ENCODE measurements at regions not wholly inside any gene's neighbourhood (a gene's known extent, or its start where the extent isn't known, plus 50 kb on each side); places are given as distances from the start of the nearest gene placed in this dataset.

- Mint-ChIP-seq H3K36me3 (no peaks in the 10 kb centered on the region), H3K4me3 (no peak overlapping the region), H3K27me3 (ENCODE audit: low read depth in 2 of 2) (no peaks in the 10 kb centered on the region), H3K9me3 (peaks cover 0 to 2% of the 10 kb centered on the region in 2 donors), H3K27ac (no peak overlapping the region), H3K4me1 (no peaks in the 10 kb centered on the region)
- Histone ChIP-seq H3K27ac (ENCODE audit: low read length) (no peak overlapping the region), H3K9me3 (ENCODE audit: control insufficient read depth, insufficient read depth, low read length) (no peaks in the 10 kb centered on the region), H3K4me1 (ENCODE audit: control insufficient read depth, insufficient read depth, low read length) (no peaks in the 10 kb centered on the region), H3K36me3 (ENCODE audit: control insufficient read depth, insufficient read depth, low read length) (no peaks in the 10 kb centered on the region), H3K27me3 (ENCODE audit: control insufficient read depth, insufficient read depth, low read length) (no peaks in the 10 kb centered on the region), H3K4me3 (ENCODE audit: low read length) (no peak overlapping the region)
- 96% methylated on average over 3 of the region's 6 CpGs for WGBS (ENCODE audit: insufficient coverage)
- DNase-seq (no peak), ATAC-seq (no peak)
- TF ChIP-seq CTCF (IDR thresholded peaks at IDR 0.05): no peak
- intact Hi-C loops (cut with micrococcal nuclease): no loop called here
These were observed 1118.9 kb upstream of the CELF2 start for GRCh38 chr10:9898633-9899395.

- intact Hi-C loops (cut with micrococcal nuclease): no loop called here
- ATAC-seq (no peak), DNase-seq (no peak)
- Histone ChIP-seq H3K27ac (ENCODE audit: low read length) (no peak overlapping the region), H3K27me3 (ENCODE audit: control insufficient read depth, insufficient read depth, low read length) (no peaks in the 10 kb centered on the region), H3K9me3 (ENCODE audit: control insufficient read depth, insufficient read depth, low read length) (no peaks in the 10 kb centered on the region), H3K4me1 (ENCODE audit: control insufficient read depth, insufficient read depth, low read length) (no peaks in the 10 kb centered on the region), H3K36me3 (ENCODE audit: control insufficient read depth, insufficient read depth, low read length) (no peaks in the 10 kb centered on the region), H3K4me3 (ENCODE audit: low read length) (no peak overlapping the region)
- H3K27ac Mint-ChIP-seq: no peak overlapping the region
- H3K9me3 Mint-ChIP-seq: no peaks in the 10 kb centered on the region
- H3K36me3 Mint-ChIP-seq: no peaks in the 10 kb centered on the region
- no peak overlapping the region for H3K4me3 Mint-ChIP-seq
- H3K4me1 Mint-ChIP-seq: no peaks in the 10 kb centered on the region
- no peak for TF ChIP-seq CTCF (IDR thresholded peaks at IDR 0.05)
- H3K27me3 Mint-ChIP-seq (ENCODE audit: low read depth in 2 of 2): no peaks in the 10 kb centered on the region
These were observed 1116.9 kb upstream of the CELF2 start for GRCh38 chr10:9900751-9901150.

- Histone ChIP-seq H3K27me3 (ENCODE audit: control insufficient read depth, insufficient read depth, low read length) (no peaks in the 10 kb centered on the region), H3K9me3 (ENCODE audit: control insufficient read depth, insufficient read depth, low read length) (no peaks in the 10 kb centered on the region), H3K4me3 (ENCODE audit: low read length) (no peak overlapping the region), H3K27ac (ENCODE audit: low read length) (no peak overlapping the region), H3K4me1 (ENCODE audit: control insufficient read depth, insufficient read depth, low read length) (no peaks in the 10 kb centered on the region), H3K36me3 (ENCODE audit: control insufficient read depth, insufficient read depth, low read length) (no peaks in the 10 kb centered on the region)
- no peaks in the 10 kb centered on the region for H3K27me3 Mint-ChIP-seq (ENCODE audit: low read depth in 2 of 2)
- TF ChIP-seq CTCF (IDR thresholded peaks at IDR 0.05): no peak
- no peak for DNase-seq
- H3K27ac Mint-ChIP-seq: no peak overlapping the region
- intact Hi-C loops (cut with micrococcal nuclease): no loop called here
- ATAC-seq: no peak
- H3K4me1 Mint-ChIP-seq: no peaks in the 10 kb centered on the region
- no CpG with 5 or more reads among the region's 1 CpG for WGBS (ENCODE audit: insufficient coverage)
- H3K4me3 Mint-ChIP-seq: no peak overlapping the region
- H3K36me3 Mint-ChIP-seq: no peaks in the 10 kb centered on the region
- H3K9me3 Mint-ChIP-seq: no peaks in the 10 kb centered on the region
These were observed 1115.7 kb upstream of the CELF2 start for GRCh38 chr10:9901971-9902370.

GRCh38 chr10:9910446-9910845 lies 1107.2 kb upstream of the CELF2 start:
- Histone ChIP-seq H3K4me1 (ENCODE audit: control insufficient read depth, insufficient read depth, low read length) (no peaks in the 10 kb centered on the region), H3K27me3 (ENCODE audit: control insufficient read depth, insufficient read depth, low read length) (no peaks in the 10 kb centered on the region), H3K9me3 (ENCODE audit: control insufficient read depth, insufficient read depth, low read length) (no peaks in the 10 kb centered on the region), H3K4me3 (ENCODE audit: low read length) (no peak overlapping the region), H3K36me3 (ENCODE audit: control insufficient read depth, insufficient read depth, low read length) (no peaks in the 10 kb centered on the region), H3K27ac (ENCODE audit: low read length) (no peak overlapping the region)
- no peak overlapping the region for H3K4me3 Mint-ChIP-seq
- ATAC-seq (no peak), DNase-seq (no peak)
- peaks cover 2 to 6% of the 10 kb centered on the region in 2 donors for H3K9me3 Mint-ChIP-seq
- H3K27me3 Mint-ChIP-seq (ENCODE audit: low read depth in 2 of 2): no peaks in the 10 kb centered on the region
- H3K36me3 Mint-ChIP-seq: no peaks in the 10 kb centered on the region
- no peak for TF ChIP-seq CTCF (IDR thresholded peaks at IDR 0.05)
- no peak overlapping the region for H3K27ac Mint-ChIP-seq
- H3K4me1 Mint-ChIP-seq: no peaks in the 10 kb centered on the region
- 73% methylated on average over 1 of the region's 1 CpG for WGBS (ENCODE audit: insufficient coverage)
- intact Hi-C loops (cut with micrococcal nuclease): no loop called here
